ENCODE measurements at regions not wholly inside any gene's neighbourhood (a gene's known extent, or its start where the extent isn't known, plus 50 kb on each side); places are given as distances from the start of the nearest gene placed in this dataset.
A peak's percentile ranks its signal among the peaks of the same experiment; 100 is the strongest.

DNA sequence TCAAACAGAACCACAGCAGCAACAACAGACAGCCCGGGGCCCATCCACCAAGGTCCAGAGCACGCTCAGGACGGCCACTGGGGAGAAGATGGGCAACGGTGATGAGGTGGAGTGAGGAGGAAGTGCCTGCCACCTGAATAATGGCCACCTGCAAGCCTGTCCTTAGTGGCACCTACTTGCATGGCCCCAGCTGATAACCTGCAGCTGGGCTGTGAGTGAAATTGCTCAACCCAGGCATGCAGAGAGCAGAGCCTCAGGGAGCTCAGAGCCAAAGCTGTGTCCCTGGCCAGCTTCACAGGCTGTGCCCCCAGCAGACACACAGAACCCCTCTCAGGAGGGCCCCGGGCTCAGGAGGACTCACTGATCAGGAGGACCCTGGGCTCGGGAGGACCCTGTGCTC lies 102.4 kb upstream of the ADRA2C start:
- no peaks in the 10 kb centered on the region for H3K4me1 ChIP-seq (ENCODE audit: insufficient read depth, low read length)
- H3K36me3 ChIP-seq (replicated peaks in 1 of 2; ENCODE audit: control insufficient read depth in 1 of 2, insufficient read depth in 2 of 2, low read length in 2 of 2), result no peaks in the 10 kb centered on the region
- H3K27me3 ChIP-seq (ENCODE audit: control insufficient read depth in 1 of 2, insufficient read depth in 2 of 2, low read length in 2 of 2), result peaks cover 11 to 68% of the 10 kb centered on the region in 2 experiments; a peak in 4 of 5 replicates
- DNase-seq (ENCODE audit: low spot score) (no peak), FAIRE-seq (no peak), ATAC-seq (no peak; the same call in 1 of the 3 replicates)
- peaks cover 13% of the 10 kb centered on the region for H3K9me3 ChIP-seq (ENCODE audit: low read length)
- H3K4me3 ChIP-seq (replicated peaks in 1 of 3; ENCODE audit: insufficient read depth in 1 of 3, low read depth in 2 of 3, low read length in 3 of 3), result no peak overlapping the region
- in situ Hi-C loops (cut with HindIII; ENCODE audit: extremely low pct_ligation_motif_present, low pct_unique_long_range_greater_than_20kb), result no loop called here
- no peak overlapping the region for H3K27ac ChIP-seq (ENCODE audit: extremely low read length, insufficient read depth, low read length)
- ChIA-PET POLR2A (no interaction called here), CTCF (ENCODE audit: low intra/inter-chr PET ratio, low total read pairs) (no interaction called here)
- H3K4me2 ChIP-seq (ENCODE audit: low read depth, low read length), result no peak overlapping the region
- intact Hi-C loops (cut with micrococcal nuclease; ENCODE audit: unreplicated experiment), result no loop called here
- 7% methylated on average over 2 of the region's 6 CpGs for WGBS (ENCODE audit: low lambda C conversion rate)
- H4K20me1 ChIP-seq (ENCODE audit: insufficient read depth, low read length), result no peaks in the 10 kb centered on the region
- H3K9ac ChIP-seq (ENCODE audit: insufficient read depth, low read depth, low read length), result no peak overlapping the region
- BruUV-seq (replicated peaks), result no TSS peak
- TF ChIP-seq ZSCAN21 (CRISPR knock-in tag; IDR thresholded peaks at IDR 0.05; ENCODE audit: borderline replicate concordance) (no peak), ZNF263 (CRISPR knock-in tag; IDR thresholded peaks at IDR 0.05) (peak; percentile 48; the same call in 1 of the 2 replicates), CEBPB (IDR thresholded peaks at IDR 0.05; ENCODE audit: borderline replicate concordance, low read depth, low read length) (peak; percentile 13; the same call in 1 of the 2 replicates)
- H2AFZ ChIP-seq (ENCODE audit: low read length), result no peak overlapping the region
- H3K79me2 ChIP-seq (ENCODE audit: insufficient read depth, low read length), result no peaks in the 10 kb centered on the region

DNA sequence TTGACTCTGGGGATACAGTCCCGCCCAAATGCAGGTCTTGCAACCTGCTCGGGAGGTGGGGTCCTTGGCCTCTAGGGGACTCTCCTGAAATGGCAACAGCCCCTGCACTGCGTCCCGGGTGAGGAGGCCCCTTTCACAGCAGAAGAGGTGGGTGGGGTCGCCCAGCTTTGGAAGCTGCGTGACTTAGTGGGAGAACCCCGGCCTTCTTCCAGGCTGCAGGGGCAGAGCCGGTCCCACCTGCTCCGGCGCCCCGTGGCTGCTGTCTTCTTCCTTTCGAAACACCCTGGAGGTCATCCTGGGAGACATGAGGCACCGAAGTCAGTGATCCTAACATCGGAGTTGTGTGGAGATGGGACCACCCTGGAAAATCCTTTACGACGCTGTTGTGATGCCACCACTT lies 103.7 kb upstream of the ADRA2C start:
- Histone ChIP-seq H3K27ac (ENCODE audit: extremely low read length, insufficient read depth, low read length) (no peak overlapping the region), H3K79me2 (ENCODE audit: insufficient read depth, low read length) (no peaks in the 10 kb centered on the region), H3K4me1 (ENCODE audit: insufficient read depth, low read length) (no peaks in the 10 kb centered on the region), H3K9me3 (ENCODE audit: low read length) (peaks cover 8% of the 10 kb centered on the region), H3K9ac (ENCODE audit: insufficient read depth, low read depth, low read length) (no peak overlapping the region), H3K4me2 (ENCODE audit: low read depth, low read length) (no peak overlapping the region), H3K4me3 (replicated peaks in 1 of 3; ENCODE audit: insufficient read depth in 1 of 3, low read depth in 2 of 3, low read length in 3 of 3) (no peak overlapping the region), H4K20me1 (ENCODE audit: insufficient read depth, low read length) (no peaks in the 10 kb centered on the region), H3K27me3 (ENCODE audit: control insufficient read depth in 1 of 2, insufficient read depth in 2 of 2, low read length in 2 of 2) (peaks cover 8 to 75% of the 10 kb centered on the region in 2 experiments), H2AFZ (ENCODE audit: low read length) (no peak overlapping the region), H3K36me3 (replicated peaks in 1 of 2; ENCODE audit: control insufficient read depth in 1 of 2, insufficient read depth in 2 of 2, low read length in 2 of 2) (no peaks in the 10 kb centered on the region)
- 37% methylated on average over 7 of the region's 16 CpGs for WGBS (ENCODE audit: low lambda C conversion rate)
- intact Hi-C loops (cut with micrococcal nuclease; ENCODE audit: unreplicated experiment) (no loop called here), in situ Hi-C loops (cut with HindIII; ENCODE audit: extremely low pct_ligation_motif_present, low pct_unique_long_range_greater_than_20kb) (no loop called here)
- no peak for ATAC-seq
- DNase-seq (ENCODE audit: low spot score), result no peak
- POLR2A ChIA-PET, result no interaction called here
- BruUV-seq (replicated peaks), result no TSS peak
- no peak for TF ChIP-seq TMF1 (CRISPR knock-in tag; IDR thresholded peaks at IDR 0.05; ENCODE audit: low read depth)
- CTCF ChIA-PET (ENCODE audit: low intra/inter-chr PET ratio, low total read pairs), result no interaction called here
- no peak for FAIRE-seq
